LNCaP clone FGC (cell line): ENCODE measurements at regions not wholly inside any gene's neighbourhood (a gene's known extent, or its start where the extent isn't known, plus 50 kb on each side); places are given as distances from the start of the nearest gene placed in this dataset.
A peak's percentile ranks its signal among the peaks of the same experiment; 100 is the strongest.
"Not testable (repeated sequence)": the region's sequence is repeated elsewhere in the genome, so short reads cannot be mapped to it uniquely, and the experiment has no call there.

Experiments
- DNase-seq: peaks from one replicate; pipeline ENCODE4 v3.0.0-alpha.2; 2011; ENCODE audit warnings: low read depth
- H3K4me3 ChIP-seq: 2 replicates; pipeline ENCODE4 v1.5.1; 2011; ENCODE audit warnings: mild to moderate bottlenecking, low read depth, low read length, control low read depth
- TF ChIP-seq, protein P1 (sequence below): IDR thresholded peaks from 2 replicates; pipeline ENCODE4 v1.5.1; 2012; ENCODE audit warnings: mild to moderate bottlenecking; ENCODE audit not compliant: control insufficient read depth, insufficient read depth; ENCODE audit errors: extremely low read depth

DNA sequence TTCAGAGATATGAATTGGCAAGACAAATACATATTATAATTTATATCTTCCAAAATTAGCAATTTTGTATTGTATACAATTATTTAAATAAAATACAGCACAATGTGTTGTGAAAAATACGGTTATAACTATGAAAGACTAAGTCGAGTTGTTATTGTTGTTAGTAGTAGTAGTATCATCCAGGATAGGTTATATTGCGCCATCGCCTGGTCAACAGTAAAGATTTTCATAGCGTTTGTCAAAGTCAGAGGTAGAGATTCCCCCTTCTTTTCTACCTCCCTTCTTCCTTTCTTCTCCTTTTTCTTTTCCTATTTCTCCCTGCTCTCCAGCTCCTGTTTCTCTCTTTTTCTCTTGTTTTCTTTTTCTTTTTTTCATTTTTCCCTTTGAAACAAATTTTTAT lies 499.1 kb upstream of the EPHA5 start:
- H3K4me3 ChIP-seq: no peak overlapping the region
- TF ChIP-seq, protein P1, sequence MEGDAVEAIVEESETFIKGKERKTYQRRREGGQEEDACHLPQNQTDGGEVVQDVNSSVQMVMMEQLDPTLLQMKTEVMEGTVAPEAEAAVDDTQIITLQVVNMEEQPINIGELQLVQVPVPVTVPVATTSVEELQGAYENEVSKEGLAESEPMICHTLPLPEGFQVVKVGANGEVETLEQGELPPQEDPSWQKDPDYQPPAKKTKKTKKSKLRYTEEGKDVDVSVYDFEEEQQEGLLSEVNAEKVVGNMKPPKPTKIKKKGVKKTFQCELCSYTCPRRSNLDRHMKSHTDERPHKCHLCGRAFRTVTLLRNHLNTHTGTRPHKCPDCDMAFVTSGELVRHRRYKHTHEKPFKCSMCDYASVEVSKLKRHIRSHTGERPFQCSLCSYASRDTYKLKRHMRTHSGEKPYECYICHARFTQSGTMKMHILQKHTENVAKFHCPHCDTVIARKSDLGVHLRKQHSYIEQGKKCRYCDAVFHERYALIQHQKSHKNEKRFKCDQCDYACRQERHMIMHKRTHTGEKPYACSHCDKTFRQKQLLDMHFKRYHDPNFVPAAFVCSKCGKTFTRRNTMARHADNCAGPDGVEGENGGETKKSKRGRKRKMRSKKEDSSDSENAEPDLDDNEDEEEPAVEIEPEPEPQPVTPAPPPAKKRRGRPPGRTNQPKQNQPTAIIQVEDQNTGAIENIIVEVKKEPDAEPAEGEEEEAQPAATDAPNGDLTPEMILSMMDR: peak; percentile 47
- no peak for DNase-seq

GRCh38 chr4:66164869-66165268 lies 494.6 kb upstream of the EPHA5 start:
- no peak overlapping the region for H3K4me3 ChIP-seq
- TF ChIP-seq, protein P1: no peak
- no peak for DNase-seq

GRCh38 chr4:66160606-66161005 lies 490.3 kb upstream of the EPHA5 start:
- no peak for DNase-seq
- TF ChIP-seq, protein P1: no peak
- no peak overlapping the region for H3K4me3 ChIP-seq

DNA sequence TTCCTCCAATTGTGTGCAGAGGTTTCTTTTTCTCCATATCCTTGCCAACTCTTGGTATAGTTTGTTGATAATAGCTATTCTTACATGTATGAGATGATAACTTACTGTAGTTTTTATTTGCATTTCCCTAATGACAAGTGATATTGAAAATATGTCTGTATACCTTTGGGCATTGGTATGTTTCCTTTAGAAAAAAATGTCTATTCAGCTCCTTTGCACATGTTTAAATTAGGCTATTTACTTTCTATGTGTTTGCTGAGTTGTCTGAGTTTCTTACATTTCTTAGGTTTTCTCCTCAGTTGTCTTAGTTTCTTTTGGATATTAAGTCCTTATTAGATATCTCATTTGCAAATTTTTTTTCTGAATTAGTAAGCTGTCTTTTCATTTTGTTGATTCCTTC lies 487.3 kb upstream of the EPHA5 start:
- DNase-seq: no peak
- no peak overlapping the region for H3K4me3 ChIP-seq
- TF ChIP-seq, protein P1: no peak

DNA sequence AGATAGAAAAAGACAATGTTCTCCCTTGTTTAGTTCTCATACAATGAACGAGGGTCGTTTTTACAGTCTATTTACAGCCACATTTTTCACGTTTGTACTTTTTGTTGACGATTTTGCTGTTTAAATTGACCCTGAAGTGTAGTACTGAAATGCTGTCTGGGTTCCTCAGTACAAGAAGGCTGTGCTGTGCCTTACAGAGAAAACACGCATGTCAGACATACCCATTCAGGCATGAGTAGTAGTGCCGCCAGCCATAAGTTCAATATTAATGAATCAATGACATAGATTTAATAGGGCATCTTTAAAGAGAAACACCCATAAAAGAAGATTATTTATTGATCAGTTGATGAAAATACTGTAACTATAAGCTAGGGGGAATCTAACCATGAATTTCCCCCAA lies 459.8 kb upstream of the EPHA5 start:
- H3K4me3 ChIP-seq: no peak overlapping the region
- DNase-seq: no peak
- TF ChIP-seq, protein P1: no peak

- no peak for DNase-seq
- H3K4me3 ChIP-seq: no peak overlapping the region
- TF ChIP-seq, protein P1: no peak
These were observed 453.6 kb upstream of the EPHA5 start for GRCh38 chr4:66123831-66124413.

DNA sequence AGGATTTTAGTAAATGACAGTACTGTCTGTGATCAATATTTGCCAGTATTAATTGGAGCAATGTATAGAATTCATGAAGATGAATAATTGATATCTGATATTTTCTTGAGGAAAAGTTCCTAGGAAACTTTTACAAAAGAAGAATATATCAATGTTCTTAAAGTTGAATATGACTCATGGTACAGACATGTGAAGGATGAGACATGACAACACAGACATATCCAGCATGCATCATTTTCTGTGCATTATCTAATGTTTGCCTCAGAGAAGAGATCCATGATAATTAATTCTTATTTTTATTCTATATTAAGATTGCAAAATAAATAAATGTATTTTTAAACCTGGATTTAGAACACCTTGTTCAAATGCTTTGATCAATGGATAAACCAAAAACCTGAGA lies 452.9 kb upstream of the EPHA5 start:
- H3K4me3 ChIP-seq: no peak overlapping the region
- TF ChIP-seq, protein P1: no peak
- DNase-seq: no peak

DNA sequence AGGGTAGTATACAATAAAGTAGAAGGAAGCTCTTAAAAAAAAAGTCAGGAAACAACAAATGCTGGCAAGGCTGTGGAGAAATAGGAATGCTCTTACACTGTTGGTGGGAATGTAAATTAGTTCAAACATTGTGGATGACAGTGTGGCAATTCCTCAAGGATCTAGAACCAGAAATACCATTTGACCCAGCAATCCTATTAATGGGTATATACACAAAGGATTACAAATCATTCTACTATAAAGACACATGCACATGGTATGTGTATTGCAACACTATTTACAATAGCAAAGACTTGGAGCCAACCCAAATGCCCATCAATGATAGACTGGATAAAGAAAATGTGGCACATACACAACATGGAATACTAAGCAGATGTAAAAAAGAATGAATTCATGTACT lies 444.9 kb upstream of the EPHA5 start:
- not testable (repeated sequence) for H3K4me3 ChIP-seq, DNase-seq
